Tibial artery (tissue), 4 donors: ENCODE measurements at regions not wholly inside any gene's neighbourhood (a gene's known extent, or its start where the extent isn't known, plus 50 kb on each side); places are given as distances from the start of the nearest gene placed in this dataset.

Source experiments
- DNase-seq, 2 donors: peaks; one replicate each; pipeline ENCODE4 v3.0.0-alpha.2; 2019
- H3K27ac ChIP-seq, 2 donors: fragments of 200-600 bp; sonication (generic) in 1 of 2; 1 replicate in 1 of 2; 2 replicates in 1 of 2; pipeline ENCODE4 v1.5.1; 2018 to 2019; ENCODE audit warnings: mild to moderate bottlenecking in 1 of 2
- H3K27me3 ChIP-seq, 2 donors: fragments of 200-600 bp; sonication (generic) in 1 of 2; one replicate each; pipeline versions ENCODE4 v1.5.1 to v1.6.0; 2016 to 2019
- H3K36me3 ChIP-seq, 3 donors: fragments of 200-600 bp; sonication (generic) in 2 of 3; one replicate each; pipeline ENCODE4 v1.5.1; 2016 to 2019; ENCODE audit warnings: mild to moderate bottlenecking in 2 of 3
- H3K4me1 ChIP-seq, 4 donors: fragments of 200-600 bp; sonication (generic) in 2 of 4; 1 replicate in 3 of 4; 2 replicates in 1 of 4; pipeline ENCODE4 v1.5.1; 2016 to 2019
- H3K4me3 ChIP-seq, 2 donors: fragments of 200-600 bp; sonication (generic) in 1 of 2; 1 replicate in 1 of 2; 2 replicates in 1 of 2; pipeline ENCODE4 v1.5.1; 2018 to 2019; ENCODE audit warnings: mild to moderate bottlenecking in 2 of 2
- H3K9me3 ChIP-seq, 3 donors: fragments of 200-600 bp; sonication (generic) in 1 of 3; one replicate each; pipeline ENCODE4 v1.5.1; 2016 to 2019
- intact Hi-C: fragments of 100-400 bp; cut with DNase I; formaldehyde crosslinking; loops from one replicate; pipeline ENCODE4 v1.15.0; 2023; ENCODE audit warnings: low total_unique reads
- TF ChIP-seq, protein P1 (sequence below), 2 experiments: fragments of 200-600 bp in 1 of 2; fragments of 450-650 bp in 1 of 2; IDR thresholded peaks; one replicate each; pipeline ENCODE4 v1.5.1; 2017 to 2019; ENCODE audit warnings: antibody characterized with exemption in 2 of 2, mild to moderate bottlenecking in 1 of 2, moderate library complexity in 1 of 2

DNA sequence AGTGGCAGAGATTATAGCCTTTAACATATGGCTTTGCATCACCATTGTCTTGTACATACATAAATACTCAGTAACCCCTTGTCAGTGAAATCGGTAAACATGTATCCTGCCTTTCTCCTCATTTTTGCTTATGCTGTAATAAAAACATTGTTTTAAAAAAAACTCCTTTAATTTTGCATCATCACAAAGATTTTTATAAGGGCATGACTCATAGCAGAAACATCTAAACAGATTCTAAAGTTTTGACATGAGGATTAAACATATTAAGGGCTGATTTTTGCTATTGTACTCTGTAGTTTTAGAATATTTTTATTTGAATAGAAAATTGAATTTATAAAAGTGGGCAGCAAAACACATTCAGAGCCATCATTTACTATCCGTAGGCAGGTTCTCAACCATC is 275.9 kb downstream of the ZIC4 start:
- no peak overlapping the region for H3K4me3 ChIP-seq
- TF ChIP-seq, protein P1, sequence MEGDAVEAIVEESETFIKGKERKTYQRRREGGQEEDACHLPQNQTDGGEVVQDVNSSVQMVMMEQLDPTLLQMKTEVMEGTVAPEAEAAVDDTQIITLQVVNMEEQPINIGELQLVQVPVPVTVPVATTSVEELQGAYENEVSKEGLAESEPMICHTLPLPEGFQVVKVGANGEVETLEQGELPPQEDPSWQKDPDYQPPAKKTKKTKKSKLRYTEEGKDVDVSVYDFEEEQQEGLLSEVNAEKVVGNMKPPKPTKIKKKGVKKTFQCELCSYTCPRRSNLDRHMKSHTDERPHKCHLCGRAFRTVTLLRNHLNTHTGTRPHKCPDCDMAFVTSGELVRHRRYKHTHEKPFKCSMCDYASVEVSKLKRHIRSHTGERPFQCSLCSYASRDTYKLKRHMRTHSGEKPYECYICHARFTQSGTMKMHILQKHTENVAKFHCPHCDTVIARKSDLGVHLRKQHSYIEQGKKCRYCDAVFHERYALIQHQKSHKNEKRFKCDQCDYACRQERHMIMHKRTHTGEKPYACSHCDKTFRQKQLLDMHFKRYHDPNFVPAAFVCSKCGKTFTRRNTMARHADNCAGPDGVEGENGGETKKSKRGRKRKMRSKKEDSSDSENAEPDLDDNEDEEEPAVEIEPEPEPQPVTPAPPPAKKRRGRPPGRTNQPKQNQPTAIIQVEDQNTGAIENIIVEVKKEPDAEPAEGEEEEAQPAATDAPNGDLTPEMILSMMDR (IDR thresholded peaks at IDR 0.05): no peak
- H3K27me3 ChIP-seq: no peaks in the 10 kb centered on the region
- intact Hi-C loops: no loop called here
- no peaks in the 10 kb centered on the region for H3K4me1 ChIP-seq
- no peak for DNase-seq
- H3K36me3 ChIP-seq: no peaks in the 10 kb centered on the region
- no peak overlapping the region for H3K27ac ChIP-seq
- H3K9me3 ChIP-seq: peaks cover 0 to 12% (median 0%) of the 10 kb centered on the region in 3 donors

DNA sequence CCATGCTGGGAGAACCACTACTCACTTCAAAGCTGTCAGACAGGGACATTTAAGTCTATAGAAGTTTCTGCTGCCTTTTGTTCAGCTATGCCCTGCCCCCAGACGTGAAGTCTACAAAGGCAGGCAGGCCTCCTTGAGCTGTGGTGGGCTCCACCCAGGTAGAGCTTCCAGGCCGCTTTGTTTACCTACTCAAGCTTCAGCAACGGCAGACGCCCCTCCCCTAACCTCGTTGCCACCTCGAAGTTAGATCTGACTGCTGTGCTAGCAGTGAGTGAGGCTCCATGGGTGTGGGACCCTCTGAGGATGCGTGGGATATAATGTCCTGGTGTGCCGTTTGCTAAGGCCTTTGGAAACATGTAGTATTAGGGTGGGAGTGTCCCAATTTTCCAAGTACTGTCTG is 276.7 kb downstream of the ZIC4 start:
- H3K27ac ChIP-seq: no peak overlapping the region
- H3K9me3 ChIP-seq: peaks cover 0 to 12% (median 0%) of the 10 kb centered on the region in 3 donors
- H3K4me3 ChIP-seq: no peak overlapping the region
- H3K4me1 ChIP-seq: no peaks in the 10 kb centered on the region
- TF ChIP-seq, protein P1 (IDR thresholded peaks at IDR 0.05): no peak
- intact Hi-C loops: no loop called here
- no peaks in the 10 kb centered on the region for H3K36me3 ChIP-seq
- H3K27me3 ChIP-seq: no peaks in the 10 kb centered on the region
- DNase-seq: no peak

DNA sequence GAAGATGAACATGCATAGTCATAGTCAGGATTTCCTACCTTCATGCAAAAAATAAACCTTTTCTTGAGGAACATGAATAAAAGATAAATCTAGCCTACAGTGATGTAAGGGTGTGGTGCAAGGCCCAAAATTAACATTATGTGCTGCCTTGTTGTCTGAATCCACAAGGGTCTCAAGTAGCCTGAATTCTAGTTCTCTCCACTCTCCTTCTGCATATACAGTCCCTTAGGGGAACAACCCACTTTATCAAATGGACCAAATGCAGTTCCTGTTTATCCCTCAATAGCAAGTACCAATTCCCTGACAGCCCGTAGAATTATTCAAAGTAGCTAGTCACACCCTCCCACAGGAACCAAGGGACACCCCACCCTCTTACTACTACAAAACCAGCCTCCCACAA is 284.0 kb downstream of the ZIC4 start:
- Histone ChIP-seq H3K9me3 (no peaks in the 10 kb centered on the region), H3K27me3 (no peaks in the 10 kb centered on the region), H3K4me1 (no peaks in the 10 kb centered on the region), H3K36me3 (no peaks in the 10 kb centered on the region), H3K4me3 (no peak overlapping the region), H3K27ac (no peak overlapping the region)
- intact Hi-C loops: no loop called here
- TF ChIP-seq, protein P1 (IDR thresholded peaks at IDR 0.05): no peak
- DNase-seq: no peak

DNA sequence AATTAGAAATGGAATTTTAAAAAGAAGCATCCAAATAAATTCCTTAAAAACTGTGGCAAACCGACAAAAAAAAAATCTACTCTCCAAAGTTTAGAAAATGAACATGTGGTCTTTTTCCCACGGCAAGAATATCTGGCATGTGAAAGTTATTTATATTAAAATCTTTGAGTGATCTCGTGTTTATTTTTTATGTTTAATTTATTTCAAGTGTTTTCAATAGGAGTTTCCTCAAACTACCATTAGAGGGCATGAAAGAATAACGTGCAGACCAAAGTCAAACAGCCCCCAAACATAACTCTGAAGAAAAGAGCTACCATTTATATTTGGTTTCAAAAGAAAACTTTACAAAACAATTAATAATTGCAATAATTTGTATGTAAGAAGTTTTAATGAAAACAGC is 286.4 kb downstream of the ZIC4 start:
- no peak for DNase-seq
- no peak overlapping the region for H3K4me3 ChIP-seq
- H3K27ac ChIP-seq: no peak overlapping the region
- no peaks in the 10 kb centered on the region for H3K4me1 ChIP-seq
- H3K27me3 ChIP-seq: no peaks in the 10 kb centered on the region
- H3K36me3 ChIP-seq: no peaks in the 10 kb centered on the region
- intact Hi-C loops: no loop called here
- TF ChIP-seq, protein P1 (IDR thresholded peaks at IDR 0.05): no peak
- no peaks in the 10 kb centered on the region for H3K9me3 ChIP-seq

DNA sequence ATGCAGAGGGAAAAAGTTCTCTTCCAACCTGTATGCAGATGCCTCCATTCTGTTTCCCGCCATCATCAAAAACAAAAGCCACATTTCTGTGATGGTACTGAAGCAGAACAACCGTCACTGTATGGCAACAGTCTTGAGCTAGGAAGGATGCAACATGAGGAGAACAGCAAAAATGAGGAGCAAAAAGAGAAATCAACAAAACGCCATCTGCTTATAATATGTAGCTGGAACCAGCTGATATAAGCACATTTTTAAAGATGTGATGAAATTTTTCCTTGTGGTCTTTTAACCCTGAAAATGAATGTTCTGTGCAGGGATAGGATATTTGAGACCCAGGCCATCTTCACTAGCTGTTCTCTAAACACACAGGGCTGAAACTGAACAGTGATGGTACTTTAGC is 287.0 kb downstream of the ZIC4 start:
- TF ChIP-seq, protein P1 (IDR thresholded peaks at IDR 0.05): no peak

DNA sequence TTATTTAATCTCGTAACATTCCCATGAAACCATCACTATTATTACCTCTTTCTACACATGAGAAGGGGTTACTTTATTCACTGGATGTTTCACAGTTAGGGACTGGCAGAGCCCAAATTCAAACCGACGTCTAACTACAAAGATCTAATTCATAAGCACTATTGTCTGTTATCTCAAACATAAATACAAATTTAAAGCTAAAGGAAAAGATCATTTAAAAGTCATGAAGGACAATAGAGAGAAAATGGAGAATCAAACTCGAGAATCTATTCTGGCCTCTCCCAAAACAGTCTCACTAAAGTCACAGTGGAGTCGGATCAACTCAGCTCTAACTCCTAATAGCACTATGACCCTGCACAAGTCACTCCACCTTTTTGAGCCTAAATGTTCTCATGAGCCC is 287.7 kb downstream of the ZIC4 start:
- no peaks in the 10 kb centered on the region for H3K4me1 ChIP-seq
- H3K9me3 ChIP-seq: no peaks in the 10 kb centered on the region
- no peaks in the 10 kb centered on the region for H3K36me3 ChIP-seq
- intact Hi-C loops: no loop called here
- H3K4me3 ChIP-seq: no peak overlapping the region
- no peak for DNase-seq
- no peaks in the 10 kb centered on the region for H3K27me3 ChIP-seq
- TF ChIP-seq, protein P1 (IDR thresholded peaks at IDR 0.05): no peak
- H3K27ac ChIP-seq: no peak overlapping the region

More for the DNA sequence above, 287.0 kb downstream of the ZIC4 start:
- Histone ChIP-seq H3K4me1 (no peaks in the 10 kb centered on the region), H3K4me3 (no peak overlapping the region), H3K27ac (no peak overlapping the region), H3K9me3 (no peaks in the 10 kb centered on the region), H3K27me3 (no peaks in the 10 kb centered on the region), H3K36me3 (no peaks in the 10 kb centered on the region)
- intact Hi-C loops: no loop called here
- no peak for DNase-seq
